NCI-H510A treated with DMSO at 0.1 percent for 48 hours (cell line): ENCODE measurements at regions not wholly inside any gene's neighbourhood (a gene's known extent, or its start where the extent isn't known, plus 50 kb on each side); places are given as distances from the start of the nearest gene placed in this dataset.

Source experiments
- DNase-seq: peaks from one replicate; lab custom pipeline; 2025; lab: John Stamatoyannopoulos, UW

DNA sequence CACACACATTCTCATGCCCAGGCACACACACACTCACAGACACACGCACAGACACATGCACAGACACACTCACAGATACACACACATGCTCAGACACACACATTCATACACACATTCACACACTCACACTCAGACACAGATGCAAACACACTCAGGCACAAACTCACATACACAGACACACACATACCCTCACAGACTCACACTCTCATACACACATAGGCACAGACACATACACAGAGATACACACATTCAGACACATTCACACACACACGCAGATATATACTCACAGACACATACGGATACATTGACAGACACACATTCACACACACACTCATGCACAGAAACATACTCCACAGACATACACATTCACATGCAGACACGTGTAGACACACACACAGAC is 89.6 kb downstream of the RBFOX3 start:
- no peak for DNase-seq

DNA sequence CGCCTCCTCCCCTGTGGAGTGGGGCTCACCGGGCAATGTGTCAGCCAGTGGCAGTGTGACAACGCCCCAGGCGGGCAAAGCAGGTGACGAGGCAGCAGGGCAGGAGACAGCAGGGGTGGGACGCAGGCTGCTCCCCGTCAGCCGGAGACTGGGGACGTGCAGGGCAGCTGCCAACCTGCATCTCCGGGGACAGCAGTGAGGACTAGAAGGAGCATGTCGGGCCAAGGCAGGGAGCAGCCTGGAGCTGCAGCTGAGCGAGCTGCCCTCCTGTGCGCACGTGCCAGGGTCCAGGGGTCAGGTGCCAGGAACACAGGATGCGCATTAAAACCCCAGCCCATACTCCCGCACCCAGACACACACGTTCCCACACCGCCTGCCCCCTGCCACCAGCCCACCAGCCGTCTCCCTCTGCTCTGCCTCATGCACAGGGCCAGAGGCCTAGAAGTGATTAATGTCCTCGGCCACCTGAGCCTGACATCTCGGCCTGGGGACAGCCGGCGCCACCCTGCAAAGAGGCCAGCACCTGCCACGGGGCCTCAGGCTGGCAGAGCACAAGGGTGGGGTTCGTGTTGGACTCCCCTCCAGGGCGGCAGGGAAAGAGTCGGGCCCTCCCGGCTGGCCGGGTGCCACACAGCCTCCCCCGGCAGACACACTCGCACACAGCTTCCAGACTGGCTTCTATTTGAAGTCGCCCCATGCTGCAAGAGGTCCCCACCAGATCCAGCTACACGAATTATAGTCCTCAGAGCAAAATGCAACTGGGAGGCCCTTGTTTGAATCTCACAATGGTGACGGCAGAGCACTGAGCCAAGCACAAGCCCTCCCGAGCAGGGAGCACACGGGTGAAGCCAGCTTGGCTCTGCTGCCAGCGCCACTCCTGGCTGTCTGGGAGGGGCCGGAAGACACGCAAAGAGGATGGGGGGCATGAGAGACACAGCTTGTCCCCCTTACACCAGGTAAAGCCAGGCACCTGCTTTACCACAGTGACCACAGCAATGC is 90.4 kb downstream of the RBFOX3 start:
- no peak for DNase-seq

DNA sequence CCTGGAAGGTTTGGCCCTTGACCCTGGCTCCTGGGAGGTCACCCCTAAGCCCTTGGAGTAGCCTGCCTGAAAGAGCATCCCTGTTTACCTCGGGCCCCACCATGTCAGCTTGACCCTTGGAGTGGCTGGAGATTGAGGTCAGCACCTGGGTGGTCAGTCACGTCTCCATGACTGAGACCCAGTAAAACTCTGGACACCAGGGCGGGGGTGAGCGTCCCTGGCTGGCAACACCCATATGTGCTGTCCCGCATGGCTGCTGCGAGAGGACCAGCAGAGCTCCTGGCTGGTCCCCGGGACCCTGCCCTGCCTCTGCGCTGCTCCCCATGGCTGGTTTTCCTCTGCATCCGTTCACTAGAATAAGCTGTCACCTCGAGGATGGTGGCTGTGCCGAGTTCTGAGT is 91.2 kb downstream of the RBFOX3 start:
- DNase-seq = no peak

DNA sequence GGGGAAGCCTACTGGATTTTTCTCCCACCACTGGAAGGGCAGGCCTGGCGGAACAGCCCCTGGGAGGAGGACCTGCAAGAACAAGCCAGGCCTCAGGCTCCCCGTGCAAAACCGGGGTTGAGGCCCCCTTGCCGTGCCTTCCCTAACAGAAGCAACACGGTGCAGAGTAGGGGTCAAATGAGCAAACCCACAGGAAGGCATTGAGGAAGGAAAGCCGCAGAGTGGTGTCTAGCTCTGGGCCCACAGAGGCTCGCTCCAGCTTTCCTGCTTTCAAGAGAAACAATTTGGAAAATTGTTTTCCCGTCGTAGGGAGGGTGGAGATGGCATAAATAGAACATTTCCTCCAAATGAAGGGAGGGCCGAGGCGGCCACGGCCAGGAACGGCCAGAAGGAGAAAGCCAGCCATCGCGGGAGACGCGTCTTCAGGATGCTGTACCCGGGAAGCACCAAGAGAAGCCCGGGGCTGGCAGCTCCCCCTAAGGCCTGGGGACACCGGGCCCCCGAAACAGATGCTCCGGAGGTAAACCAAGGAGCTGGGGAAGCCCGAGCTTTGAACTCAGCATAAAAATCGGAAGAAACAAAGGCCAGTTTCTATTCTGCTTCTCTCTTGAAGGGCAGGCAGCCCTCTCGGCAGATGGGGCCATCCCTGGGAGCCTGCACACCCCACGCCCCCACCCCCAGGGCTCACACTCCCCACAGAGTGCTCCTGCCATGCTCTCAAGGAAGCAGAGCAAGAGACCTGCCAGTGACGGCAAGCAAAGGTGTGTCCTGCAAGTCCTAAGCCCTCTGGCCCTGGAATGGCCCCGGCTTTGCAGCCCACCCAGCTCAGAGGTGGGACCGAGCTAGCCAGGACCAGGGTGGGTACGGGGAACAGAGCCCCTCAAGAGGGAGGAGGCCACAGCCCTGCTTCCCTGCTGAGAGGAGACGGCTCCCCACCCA is 92.0 kb downstream of the RBFOX3 start:
- DNase-seq = no peak

DNA sequence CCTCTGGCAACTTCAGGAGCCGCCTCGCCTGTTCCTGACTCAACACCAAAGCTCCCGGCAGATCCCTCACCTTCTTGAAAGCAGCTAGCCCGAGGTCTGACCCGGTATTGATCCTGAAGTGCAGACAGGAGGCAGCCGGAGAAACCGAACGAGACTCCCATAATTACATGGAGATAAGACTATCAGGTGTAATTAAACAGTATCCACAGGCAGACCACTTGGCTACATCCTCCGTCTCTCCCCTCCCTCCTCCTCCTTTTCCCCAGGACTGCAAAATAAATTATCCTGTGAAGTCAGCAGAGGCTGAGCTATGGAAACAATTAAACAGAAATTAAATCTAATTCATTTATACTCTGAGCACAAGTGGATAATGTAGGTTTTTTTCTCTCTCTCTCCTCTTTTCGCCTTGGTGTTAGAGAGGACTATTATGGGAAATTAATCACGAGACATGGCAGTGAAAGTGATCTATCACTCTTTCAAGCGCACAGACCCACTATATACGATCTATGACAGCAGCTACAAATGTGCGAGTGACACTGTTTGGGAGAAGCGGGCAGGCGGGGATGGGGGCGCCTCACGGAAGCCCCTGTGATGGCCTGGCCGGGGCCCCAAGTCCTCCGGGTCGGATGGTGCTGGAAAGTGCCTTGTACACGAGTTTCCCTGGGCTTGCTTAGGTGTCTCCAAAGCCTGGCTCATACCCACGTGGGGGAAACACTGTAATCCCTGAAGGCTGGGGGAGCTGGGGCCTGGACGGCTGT is 92.8 kb downstream of the RBFOX3 start:
- DNase-seq = no peak

DNA sequence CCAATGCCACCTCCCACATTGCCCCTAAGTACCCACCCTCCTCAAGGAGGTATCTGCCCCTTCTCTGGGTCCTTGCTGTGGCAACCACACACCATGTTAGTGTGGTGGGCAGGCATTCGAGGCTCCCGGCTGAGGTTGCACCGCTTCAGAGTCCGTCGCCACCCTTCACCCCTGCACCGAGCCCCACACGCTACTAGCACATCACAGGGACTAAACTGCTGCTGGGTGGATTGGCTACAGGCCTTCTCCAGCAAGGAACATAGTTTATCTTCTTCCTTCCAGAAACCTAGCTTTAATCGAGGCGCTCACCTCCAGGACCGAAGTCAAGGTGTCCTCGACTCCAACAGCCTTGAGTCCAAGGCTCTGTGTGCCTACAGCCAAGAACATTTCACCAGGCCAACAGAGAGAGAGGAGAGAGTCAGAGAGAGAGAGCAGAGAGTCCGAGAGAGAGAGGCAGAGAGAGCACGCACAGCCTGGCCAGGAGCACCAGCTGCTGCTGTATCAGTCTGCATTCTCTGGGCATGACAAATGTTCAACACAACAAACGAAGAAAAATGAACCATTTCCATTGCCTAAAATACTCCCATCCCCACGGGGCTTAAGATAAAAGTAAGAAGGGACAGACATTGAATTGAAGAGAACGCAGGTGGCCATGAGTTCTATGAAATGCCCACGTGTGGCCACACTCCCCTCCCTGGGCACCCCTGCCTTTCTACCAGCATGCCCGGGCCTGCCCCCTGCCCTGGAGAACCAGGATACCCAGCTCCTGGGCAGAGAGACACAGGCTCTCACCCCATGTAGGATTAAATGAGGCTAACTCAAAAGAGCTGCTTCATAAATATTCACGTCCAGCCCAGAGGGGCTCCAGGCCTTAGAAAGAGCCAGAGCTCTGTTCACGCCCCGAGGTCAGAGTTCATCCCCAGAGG is 94.9 kb downstream of the RBFOX3 start:
- DNase-seq = no peak

DNA sequence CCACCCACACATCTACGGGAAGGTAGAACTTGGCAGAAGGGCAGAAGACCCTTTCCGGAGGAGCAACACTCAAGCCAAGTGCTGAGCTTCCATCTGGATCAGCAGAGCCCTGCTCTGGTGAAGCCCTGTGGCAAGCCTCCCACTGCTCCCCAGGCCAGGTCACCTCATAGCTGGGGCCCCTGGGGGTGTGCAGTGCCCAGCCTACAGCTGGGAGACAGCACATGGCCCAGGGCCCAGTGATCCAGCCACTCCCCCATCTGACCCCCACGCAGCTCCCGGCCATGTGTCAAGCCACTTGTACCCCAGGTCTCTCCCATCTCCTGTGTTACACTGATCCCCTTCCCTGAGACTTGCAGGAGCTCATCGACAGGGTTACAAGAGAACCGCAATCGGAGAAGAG is 95.7 kb downstream of the RBFOX3 start:
- no peak for DNase-seq

DNA sequence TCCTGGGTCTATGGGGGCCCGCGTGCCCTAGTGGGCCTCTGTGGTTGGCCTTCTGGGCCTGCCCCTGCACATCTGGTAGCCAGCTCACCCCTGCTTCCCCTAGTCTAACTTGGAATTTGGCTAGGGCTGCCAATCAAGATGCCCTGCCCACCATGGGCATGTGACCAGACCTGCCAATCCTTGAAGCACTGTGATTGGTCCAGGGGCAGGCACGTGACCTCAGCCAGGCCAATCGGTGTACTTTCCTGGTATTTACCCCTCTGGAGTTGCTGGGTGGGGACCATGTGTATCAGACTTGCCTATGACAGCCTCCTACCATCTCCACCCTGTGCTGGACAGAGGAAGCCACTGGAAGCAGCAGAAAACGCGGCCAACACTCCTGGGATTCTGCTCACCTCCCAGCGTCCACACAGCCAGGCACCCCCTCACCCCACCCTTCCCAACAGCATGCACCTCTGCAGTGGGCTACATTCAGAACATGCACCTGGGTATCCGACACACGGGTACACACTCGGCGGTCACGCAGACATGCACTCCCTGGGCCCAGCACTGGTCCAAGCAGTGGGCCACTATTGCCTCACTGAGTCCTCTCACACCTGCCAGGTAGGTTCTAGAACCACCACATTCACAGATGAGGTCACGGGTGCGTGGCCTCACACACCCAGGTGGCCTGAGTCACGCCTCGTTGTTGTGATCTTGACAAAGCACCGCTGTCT is 96.9 kb downstream of the RBFOX3 start:
- no peak for DNase-seq

DNA sequence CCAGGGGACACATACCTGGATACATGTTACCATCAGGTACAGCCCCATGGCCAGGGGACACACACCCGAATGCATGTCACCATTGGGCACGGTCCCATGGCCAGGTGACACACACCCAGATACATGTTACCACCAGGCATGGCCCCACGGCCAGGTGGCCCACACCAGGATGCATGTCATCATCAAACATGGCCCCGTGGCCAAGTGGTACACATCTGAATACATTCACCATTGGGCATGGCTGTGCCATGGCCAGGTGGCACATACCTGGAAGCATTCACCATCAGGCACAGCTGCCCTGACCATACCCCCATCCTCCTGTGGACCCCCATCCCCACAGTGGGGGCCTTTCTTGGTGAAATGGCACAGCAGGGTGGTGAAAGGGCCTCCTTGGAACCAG is 97.6 kb downstream of the RBFOX3 start:
- no peak for DNase-seq

DNA sequence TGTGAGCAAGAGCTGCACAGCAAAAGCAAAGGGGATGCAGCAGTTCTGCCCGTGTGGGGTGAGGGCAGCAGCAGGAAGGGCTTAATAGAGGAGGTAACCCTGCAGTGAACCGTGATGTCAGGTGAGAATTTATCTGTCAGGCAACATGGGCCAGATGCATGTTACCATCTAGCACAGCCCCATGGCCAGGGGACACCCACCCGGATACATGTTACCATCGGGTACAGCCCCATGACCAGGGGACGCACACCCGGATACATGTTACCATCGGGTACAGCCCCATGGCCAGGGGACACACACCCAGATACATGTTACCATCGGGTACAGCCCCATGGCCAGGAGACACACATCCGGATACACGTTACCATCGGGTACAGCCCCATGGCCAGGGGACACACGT is 99.4 kb downstream of the RBFOX3 start:
- no peak for DNase-seq

DNA sequence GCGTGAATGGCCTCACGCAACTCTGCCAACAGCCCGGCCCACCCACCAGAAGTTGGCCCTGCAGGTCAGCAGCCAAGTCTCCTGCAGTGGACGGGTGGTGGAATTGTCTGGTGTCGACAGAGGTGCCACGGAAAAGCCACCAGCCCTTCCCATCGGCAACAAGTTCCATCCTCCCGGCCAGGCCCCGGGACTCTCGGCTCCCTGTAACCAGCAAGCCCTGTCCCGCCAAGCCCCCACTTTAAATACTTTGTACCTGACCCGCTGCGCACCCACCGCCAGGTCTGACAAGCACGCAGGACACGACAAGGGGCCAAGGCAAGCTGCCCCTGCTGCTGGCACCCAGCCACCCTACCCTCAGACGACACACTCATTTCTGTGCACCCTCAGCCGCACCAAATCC is 100.8 kb downstream of the RBFOX3 start:
- DNase-seq = no peak

DNA sequence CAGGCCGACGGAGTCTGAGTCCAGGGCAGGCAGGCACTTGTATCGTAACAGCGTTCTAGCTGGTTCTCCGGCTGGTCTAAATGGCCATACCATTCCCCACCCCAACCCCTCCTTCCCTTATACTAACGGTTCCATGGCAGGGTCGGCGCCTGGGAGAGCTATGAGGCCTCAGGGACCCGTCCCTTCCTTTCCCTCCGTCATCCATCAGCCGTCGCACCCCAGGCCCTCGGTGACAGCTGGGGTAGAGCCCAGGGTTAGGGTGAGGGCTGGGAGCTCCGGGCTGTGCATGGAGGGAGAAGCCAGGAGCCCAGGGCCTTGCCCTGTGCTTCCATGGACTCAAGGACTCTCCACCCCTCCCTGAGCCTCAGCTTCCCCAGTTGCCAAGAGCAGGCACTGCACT is 101.4 kb downstream of the RBFOX3 start:
- DNase-seq = no peak

DNA sequence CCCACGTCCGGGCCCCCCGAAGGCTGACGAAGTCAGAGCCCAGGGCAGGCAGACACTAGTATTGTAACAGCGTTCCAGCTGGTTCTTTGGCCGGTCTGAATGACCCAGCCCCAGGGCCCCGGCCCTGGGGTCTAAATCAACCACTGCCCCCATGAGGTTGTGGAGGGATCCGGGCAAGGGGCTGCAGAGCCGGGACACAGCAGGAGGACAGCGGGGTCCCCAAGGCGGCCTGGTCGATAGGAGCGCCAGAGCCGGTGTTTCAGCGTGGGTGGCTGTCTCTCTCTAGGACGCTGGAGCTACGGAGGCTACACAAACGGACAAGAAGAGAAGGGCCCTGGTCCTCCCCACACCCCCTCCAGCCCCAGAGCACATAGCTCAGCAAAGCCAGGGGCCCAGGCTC is 101.8 kb downstream of the RBFOX3 start:
- DNase-seq = no peak

DNA sequence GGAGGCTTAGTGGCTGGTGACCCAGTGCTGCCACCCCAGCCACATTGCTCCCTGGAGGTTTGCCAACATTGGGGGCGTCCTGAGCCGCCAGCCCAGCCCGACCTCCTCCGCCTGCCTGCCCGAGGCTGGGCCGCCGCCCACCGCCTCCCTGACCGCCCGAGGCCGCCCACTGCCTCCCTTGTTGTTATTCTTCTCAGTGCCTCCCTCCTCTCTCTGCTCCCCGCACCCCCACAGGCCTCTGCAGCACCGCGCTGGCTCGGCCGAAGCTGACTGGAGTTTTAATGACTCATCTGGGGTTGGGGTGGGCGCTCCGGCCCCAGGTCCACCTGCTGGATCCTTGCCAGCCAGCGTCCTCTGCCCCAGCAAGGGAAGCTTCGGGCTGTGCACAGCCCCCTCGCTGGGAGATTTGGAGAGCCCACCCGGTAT is 102.5 kb downstream of the RBFOX3 start:
- no peak for DNase-seq

DNA sequence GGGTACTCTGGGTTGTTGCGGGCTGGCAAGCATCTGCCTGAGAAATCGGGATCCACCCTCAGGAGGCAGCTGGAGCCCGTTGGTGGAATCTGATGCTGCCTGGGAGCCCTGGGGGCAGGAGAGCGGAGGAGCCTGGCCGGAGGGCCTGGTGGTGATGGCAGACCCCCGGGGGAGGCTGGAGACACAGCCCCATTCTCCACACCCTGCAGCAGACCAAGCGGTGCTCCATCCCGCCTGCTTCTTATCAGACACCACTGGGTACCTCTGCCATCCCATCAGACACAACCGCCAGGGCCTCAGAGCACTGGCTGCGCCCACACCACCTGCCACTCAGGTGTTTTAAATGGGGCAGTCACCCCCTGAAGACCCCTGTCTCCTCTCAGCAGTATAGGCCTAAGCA is 103.9 kb downstream of the RBFOX3 start:
- DNase-seq = no peak

DNA sequence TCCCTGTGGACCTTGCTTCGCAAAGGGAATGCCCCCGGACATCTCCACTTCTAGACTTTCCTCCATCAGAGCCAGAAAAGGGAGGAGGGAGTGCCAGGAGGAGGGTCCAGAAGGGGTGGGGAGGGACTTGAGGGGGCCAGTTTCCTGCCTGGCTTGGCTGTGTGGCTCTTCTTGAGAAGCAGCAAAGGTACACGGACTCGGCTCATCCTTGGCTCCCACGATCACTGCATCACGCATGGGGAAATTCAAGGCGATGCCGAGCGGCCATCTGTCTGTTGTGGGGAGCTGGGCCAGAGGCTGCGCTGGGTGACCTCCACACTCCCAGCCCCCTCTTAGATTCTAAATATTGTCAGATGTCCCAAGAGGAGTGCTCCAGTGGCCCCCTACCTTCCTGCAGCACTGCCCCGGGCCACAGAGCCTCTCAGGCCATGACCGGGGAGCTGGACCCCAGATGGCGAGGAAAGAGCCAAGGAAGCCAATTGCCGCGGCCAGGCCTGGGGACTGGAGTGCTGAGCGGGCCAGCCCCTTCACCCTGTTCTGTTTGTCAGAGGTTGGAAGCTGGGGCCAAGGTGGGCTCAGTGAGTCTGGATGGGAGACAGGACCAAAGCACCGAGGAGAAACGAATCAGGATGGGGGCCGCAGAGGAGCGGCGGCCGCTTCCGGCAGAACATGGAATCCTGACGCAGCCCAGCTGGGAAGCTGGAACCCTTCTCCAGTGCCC is 104.5 kb downstream of the RBFOX3 start:
- no peak for DNase-seq

DNA sequence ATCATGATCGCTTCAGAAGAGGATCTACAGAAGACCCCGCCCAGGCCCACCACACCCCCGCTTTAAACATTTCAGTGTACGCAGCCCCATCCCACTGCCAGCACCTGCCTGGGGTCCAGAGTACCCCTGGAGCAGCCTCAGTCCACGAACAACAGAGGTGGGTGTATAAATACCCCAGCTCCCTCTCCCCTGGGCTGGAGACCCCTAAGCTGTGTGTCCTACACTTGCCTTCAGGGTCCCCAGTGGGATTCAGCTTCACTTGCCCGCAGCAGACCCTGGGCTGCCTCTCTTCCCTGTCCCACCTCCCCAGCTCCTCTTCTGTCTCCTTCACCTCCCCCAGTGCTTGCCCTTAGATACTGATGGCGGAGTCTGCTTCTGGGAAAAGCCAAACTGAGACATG is 105.7 kb downstream of the RBFOX3 start:
- DNase-seq = no peak

DNA sequence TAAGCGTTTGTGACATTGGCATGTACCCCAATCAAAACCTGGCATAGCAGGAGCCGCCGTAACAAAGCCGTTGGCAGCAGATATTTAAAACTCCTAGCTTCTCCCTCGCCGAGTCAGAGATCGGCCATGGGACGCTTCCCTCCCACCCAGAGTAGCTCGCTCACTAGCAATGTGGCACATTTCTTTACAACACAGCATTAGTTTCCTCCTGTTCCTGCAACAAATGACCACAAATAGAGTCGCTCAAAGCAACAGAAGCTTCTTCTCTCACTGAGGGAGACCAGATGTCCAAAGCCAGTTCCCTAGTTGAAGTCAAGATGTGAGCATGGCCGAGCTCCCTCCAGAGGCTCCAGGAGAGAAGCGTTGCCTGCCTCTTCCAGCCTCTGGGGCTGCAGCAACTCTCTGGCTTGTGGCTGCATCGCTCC is 106.7 kb downstream of the RBFOX3 start:
- no peak for DNase-seq

DNA sequence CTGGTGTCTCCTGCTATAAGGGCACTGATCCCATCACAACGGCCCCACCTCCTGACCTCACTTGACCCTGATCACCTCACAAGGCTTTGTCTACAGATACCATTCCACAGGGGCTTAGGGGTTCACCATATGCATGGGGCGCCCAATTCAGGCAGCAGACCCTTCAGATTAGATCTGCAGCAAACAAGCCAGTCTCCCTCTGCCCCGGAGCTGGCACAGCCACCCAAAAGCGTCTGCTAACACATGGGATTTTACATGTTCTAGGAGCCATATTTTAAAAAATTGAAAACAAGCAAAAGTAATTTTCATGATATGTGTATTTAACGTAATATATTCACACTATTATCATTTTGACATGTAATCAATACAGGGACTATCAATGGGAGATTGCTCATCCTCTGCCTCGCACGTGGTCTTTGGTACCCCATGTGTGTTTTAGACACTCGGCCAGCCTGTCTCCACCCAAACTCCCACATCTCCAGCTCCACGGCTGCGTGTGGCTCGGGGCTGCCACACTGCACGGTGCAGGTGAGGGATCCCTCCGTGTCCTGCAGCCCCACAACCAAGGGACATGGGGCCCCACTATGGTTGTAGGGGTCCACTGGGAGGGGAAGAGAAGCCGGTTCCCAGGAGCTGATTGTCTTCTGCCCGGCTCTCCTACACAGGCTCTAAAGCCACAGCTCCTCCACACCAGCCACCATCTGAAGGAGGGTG is 107.6 kb downstream of the RBFOX3 start:
- DNase-seq = no peak
